Panc1 (cell line): ENCODE measurements at regions not wholly inside any gene's neighbourhood (a gene's known extent, or its start where the extent isn't known, plus 50 kb on each side); places are given as distances from the start of the nearest gene placed in this dataset.

Source experiments
- ATAC-seq: fragments of 200-7000 bp; cut with Tn5 transposase; 2 replicates; pipeline ENCODE4 v1.9.1; 2020; ENCODE audit warnings: mild to moderate bottlenecking, moderate library complexity
- BruUV-seq: library from RNA; stranded (reverse); fragments of 400-500 nt; replicated peaks from 2 replicates; lab custom pipeline; 2021; lab: Mats Ljungman, UMichigan
- CTCF ChIA-PET: fragments of 300-600 bp; sonication (Branson Sonifier 250); formaldehyde crosslinking; loops from one replicate; lab custom pipeline; 2022; ENCODE audit warnings: antibody characterized with exemption; lab: Charles Lee
- POLR2A ChIA-PET: fragments of 300-600 bp; sonication (Branson Sonifier 250); formaldehyde crosslinking; loops from one replicate; lab custom pipeline; 2022; ENCODE audit warnings: antibody characterized with exemption; lab: Charles Lee
- DNase-seq: peaks from one replicate; pipeline ENCODE4 v3.0.0-alpha.2; 2010; ENCODE audit warnings: low read depth, low spot score
- H3K27ac ChIP-seq: 2 replicates; pipeline ENCODE4 v1.5.1; 2011; ENCODE audit warnings: mild to moderate bottlenecking, low read length, inconsistent platforms
- H3K27me3 ChIP-seq: fragments of 200-500 bp; sonication (Bioruptor generic); 2 replicates; pipeline ENCODE4 v1.6.0; 2014; ENCODE audit warnings: low read length, inconsistent platforms; ENCODE audit not compliant: control insufficient read depth, insufficient read depth
- H3K36me3 ChIP-seq: fragments of 200-500 bp; sonication (Bioruptor generic); 2 replicates; pipeline ENCODE4 v1.5.1; 2014; ENCODE audit warnings: inconsistent platforms, mild to moderate bottlenecking, low read length, moderate library complexity; ENCODE audit not compliant: control insufficient read depth, insufficient read depth
- H3K4me1 ChIP-seq: 2 replicates; pipeline ENCODE4 v1.5.1; 2011; ENCODE audit warnings: inconsistent platforms, mild to moderate bottlenecking, low read length, moderate library complexity; ENCODE audit not compliant: control insufficient read depth, insufficient read depth
- H3K4me3 ChIP-seq, 2 experiments: 2 replicates each; pipeline ENCODE4 v1.5.1; 2011 to 2012; ENCODE audit warnings: low read depth in 2 of 2, low read length in 2 of 2, mild to moderate bottlenecking in 2 of 2, inconsistent platforms in 1 of 2, moderate library complexity in 1 of 2
- H3K9me3 ChIP-seq: fragments of 200-500 bp; sonication (Bioruptor generic); 2 replicates; pipeline ENCODE4 v1.5.1; 2014; ENCODE audit warnings: low read depth, mild to moderate bottlenecking, inconsistent platforms, low read length, moderate library complexity; ENCODE audit not compliant: control insufficient read depth, insufficient read depth
- POLR2AphosphoS5 ChIP-seq: IDR thresholded peaks from 2 replicates; pipeline ENCODE4 v1.6.1; 2012; ENCODE audit warnings: mild to moderate bottlenecking, low read depth, low read length, moderate library complexity
- SIN3A ChIP-seq: IDR thresholded peaks from 2 replicates; pipeline ENCODE4 v1.6.1; 2012; ENCODE audit warnings: low read depth, mild to moderate bottlenecking, low read length, moderate library complexity, borderline replicate concordance; ENCODE audit not compliant: insufficient read depth
- TCF7L2 ChIP-seq: IDR thresholded peaks from 2 replicates; pipeline ENCODE4 v1.6.1; 2011; ENCODE audit warnings: mild to moderate bottlenecking, low read depth, low read length, inconsistent platforms
- in situ Hi-C: cut with HindIII; loops from 2 replicates; pipeline ENCODE4 v1.10.0; 2016; ENCODE audit warnings: low sequenced_read_pairs, low pct_unique_long_range_greater_than_20kb
- intact Hi-C: fragments of 100-400 bp; cut with micrococcal nuclease; formaldehyde crosslinking; loops from one replicate; pipeline ENCODE4 v1.10.0; 2022; ENCODE audit not compliant: unreplicated experiment
- TF ChIP-seq, protein P1 (sequence below), 2 experiments: IDR thresholded peaks; 2 replicates each; pipeline ENCODE4 v1.6.1; 2011 to 2012; ENCODE audit warnings: low read depth in 2 of 2, control low read depth in 1 of 2, low read length in 1 of 2, mild to moderate bottlenecking in 1 of 2, moderate library complexity in 1 of 2; ENCODE audit not compliant: insufficient read depth in 1 of 2
- TF ChIP-seq, protein P2 (sequence below): fragments of 450-650 bp; IDR thresholded peaks from 2 replicates; pipeline ENCODE4 v1.5.1; 2017; ENCODE audit warnings: mild to moderate bottlenecking

DNA sequence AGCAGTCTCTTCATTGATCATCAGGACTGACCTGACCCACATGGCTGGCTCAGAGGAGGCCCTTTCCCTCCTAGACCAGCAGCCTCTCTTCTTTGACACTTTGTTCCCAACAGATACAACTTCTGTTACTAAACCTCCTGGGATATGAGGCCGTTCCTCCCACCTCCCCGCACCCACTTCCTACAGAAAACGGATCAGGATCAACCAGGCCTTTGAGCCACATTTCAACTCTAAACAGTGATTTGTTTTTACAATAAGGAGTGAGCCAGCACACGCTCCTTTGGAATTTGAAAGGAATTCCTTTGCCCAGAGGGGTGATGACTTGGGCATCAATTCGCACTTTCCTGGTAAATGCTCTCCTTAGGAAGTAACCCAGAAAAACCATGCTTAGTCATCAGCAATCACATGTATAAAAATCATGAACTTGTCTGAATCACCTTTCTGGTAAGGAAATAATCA, 180.4 kb downstream of the FAM124B start:
- Histone ChIP-seq H3K4me1 (no peaks in the 10 kb centered on the region), H3K9me3 (no peaks in the 10 kb centered on the region), H3K4me3 (no peak overlapping the region), H3K27me3 (peaks cover 2% of the 10 kb centered on the region; the same call in 1 of the 2 replicates), H3K27ac (no peak overlapping the region), H3K36me3 (no peaks in the 10 kb centered on the region)
- intact Hi-C loops, result no loop called here
- no peak for DNase-seq
- ChIA-PET POLR2A (no interaction called here), CTCF (no interaction called here)
- in situ Hi-C loops, result no loop called here
- no TSS peak for BruUV-seq
- no peak for TF ChIP-seq TCF7L2
- no peak for TF ChIP-seq POLR2AphosphoS5
- TF ChIP-seq, protein P1, sequence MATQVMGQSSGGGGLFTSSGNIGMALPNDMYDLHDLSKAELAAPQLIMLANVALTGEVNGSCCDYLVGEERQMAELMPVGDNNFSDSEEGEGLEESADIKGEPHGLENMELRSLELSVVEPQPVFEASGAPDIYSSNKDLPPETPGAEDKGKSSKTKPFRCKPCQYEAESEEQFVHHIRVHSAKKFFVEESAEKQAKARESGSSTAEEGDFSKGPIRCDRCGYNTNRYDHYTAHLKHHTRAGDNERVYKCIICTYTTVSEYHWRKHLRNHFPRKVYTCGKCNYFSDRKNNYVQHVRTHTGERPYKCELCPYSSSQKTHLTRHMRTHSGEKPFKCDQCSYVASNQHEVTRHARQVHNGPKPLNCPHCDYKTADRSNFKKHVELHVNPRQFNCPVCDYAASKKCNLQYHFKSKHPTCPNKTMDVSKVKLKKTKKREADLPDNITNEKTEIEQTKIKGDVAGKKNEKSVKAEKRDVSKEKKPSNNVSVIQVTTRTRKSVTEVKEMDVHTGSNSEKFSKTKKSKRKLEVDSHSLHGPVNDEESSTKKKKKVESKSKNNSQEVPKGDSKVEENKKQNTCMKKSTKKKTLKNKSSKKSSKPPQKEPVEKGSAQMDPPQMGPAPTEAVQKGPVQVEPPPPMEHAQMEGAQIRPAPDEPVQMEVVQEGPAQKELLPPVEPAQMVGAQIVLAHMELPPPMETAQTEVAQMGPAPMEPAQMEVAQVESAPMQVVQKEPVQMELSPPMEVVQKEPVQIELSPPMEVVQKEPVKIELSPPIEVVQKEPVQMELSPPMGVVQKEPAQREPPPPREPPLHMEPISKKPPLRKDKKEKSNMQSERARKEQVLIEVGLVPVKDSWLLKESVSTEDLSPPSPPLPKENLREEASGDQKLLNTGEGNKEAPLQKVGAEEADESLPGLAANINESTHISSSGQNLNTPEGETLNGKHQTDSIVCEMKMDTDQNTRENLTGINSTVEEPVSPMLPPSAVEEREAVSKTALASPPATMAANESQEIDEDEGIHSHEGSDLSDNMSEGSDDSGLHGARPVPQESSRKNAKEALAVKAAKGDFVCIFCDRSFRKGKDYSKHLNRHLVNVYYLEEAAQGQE (IDR thresholded peaks at IDR 0.05; ENCODE audit: insufficient read depth in 1 of 2, low read depth in 2 of 2, low read length in 1 of 2), result no peak
- no peak for TF ChIP-seq SIN3A
- peak; percentile 70; the same call in 1 of the 2 replicates for ATAC-seq

DNA sequence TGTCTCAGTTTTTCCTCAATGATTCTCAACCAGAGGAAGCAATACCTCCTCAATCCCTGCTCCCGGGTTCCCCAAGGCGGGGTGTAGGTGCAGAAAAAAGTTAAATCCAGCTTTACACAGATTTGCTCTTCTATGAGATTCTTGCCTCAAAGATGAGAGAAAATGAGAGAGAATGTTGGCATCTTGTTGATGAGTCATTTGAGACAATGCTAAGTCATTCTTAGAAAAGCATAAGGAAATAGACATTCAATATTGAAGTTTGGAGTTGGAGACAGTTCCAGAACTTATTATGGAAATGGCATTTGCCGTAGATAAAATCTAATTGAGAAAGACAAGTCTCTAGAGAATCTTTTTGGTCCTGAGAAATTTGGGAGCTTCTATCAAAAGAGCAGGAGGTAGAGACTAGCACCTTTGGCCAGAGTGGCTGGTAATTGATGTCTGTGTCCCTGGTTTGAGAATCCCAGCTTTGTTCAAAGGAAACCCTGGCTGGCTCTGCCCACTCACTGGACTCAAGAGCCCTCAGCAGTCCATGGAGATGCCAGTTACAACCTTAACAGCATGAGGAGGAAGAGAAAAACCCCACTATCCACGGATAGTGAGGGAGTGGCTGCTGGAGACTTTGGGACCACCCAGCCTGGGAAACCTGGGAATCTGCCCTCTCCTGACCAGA, 181.2 kb downstream of the FAM124B start:
- intact Hi-C loops, result no loop called here
- Histone ChIP-seq H3K36me3 (no peaks in the 10 kb centered on the region), H3K9me3 (no peaks in the 10 kb centered on the region), H3K4me3 (no peak overlapping the region), H3K4me1 (no peaks in the 10 kb centered on the region), H3K27ac (no peak overlapping the region), H3K27me3 (peaks cover 2% of the 10 kb centered on the region; the same call in 1 of the 2 replicates)
- DNase-seq (no peak), ATAC-seq (no peak)
- CTCF ChIA-PET, result no interaction called here
- TF ChIP-seq TCF7L2 (no peak), SIN3A (no peak), POLR2AphosphoS5 (no peak)
- TF ChIP-seq, protein P2, sequence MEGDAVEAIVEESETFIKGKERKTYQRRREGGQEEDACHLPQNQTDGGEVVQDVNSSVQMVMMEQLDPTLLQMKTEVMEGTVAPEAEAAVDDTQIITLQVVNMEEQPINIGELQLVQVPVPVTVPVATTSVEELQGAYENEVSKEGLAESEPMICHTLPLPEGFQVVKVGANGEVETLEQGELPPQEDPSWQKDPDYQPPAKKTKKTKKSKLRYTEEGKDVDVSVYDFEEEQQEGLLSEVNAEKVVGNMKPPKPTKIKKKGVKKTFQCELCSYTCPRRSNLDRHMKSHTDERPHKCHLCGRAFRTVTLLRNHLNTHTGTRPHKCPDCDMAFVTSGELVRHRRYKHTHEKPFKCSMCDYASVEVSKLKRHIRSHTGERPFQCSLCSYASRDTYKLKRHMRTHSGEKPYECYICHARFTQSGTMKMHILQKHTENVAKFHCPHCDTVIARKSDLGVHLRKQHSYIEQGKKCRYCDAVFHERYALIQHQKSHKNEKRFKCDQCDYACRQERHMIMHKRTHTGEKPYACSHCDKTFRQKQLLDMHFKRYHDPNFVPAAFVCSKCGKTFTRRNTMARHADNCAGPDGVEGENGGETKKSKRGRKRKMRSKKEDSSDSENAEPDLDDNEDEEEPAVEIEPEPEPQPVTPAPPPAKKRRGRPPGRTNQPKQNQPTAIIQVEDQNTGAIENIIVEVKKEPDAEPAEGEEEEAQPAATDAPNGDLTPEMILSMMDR, result no peak
- TF ChIP-seq, protein P1 (IDR thresholded peaks at IDR 0.05; ENCODE audit: insufficient read depth in 1 of 2, low read depth in 2 of 2, low read length in 1 of 2), result no peak
- no TSS peak for BruUV-seq
- POLR2A ChIA-PET, result no interaction called here
- in situ Hi-C loops, result no loop called here
